HCT116 (cell line): ENCODE measurements at regions not wholly inside any gene's neighbourhood (a gene's known extent, or its start where the extent isn't known, plus 50 kb on each side); places are given as distances from the start of the nearest gene placed in this dataset.

Source experiments
- ATAC-seq: fragments of 200-7000 bp; cut with Tn5 transposase; 2 replicates; pipeline ENCODE4 v1.9.1; 2020; ENCODE audit warnings: mild to moderate bottlenecking, moderate library complexity
- BruUV-seq: library from RNA; stranded (reverse); fragments of 400-500 nt; replicated peaks from 2 replicates; lab custom pipeline; 2021; lab: Mats Ljungman, UMichigan
- CTCF ChIA-PET: fragments of 300-600 bp; sonication (Branson Sonifier 250); formaldehyde crosslinking; loops from one replicate; lab custom pipeline; 2021; ENCODE audit warnings: antibody characterized with exemption; lab: Charles Lee
- POLR2A ChIA-PET: fragments of 300-600, 350-600 bp; sonication (Branson Sonifier 250); formaldehyde crosslinking; loops from one replicate; lab custom pipeline; 2021; ENCODE audit warnings: antibody characterized with exemption; lab: Charles Lee
- RAD21 ChIA-PET, 2 experiments: fragments of 300-600 bp; sonication (Branson Sonifier 250); formaldehyde crosslinking; loops; one replicate each; lab custom pipeline; 2023; ENCODE audit warnings: low total read pairs in 2 of 2; ENCODE audit not compliant: uncharacterized antibody in 2 of 2, unreplicated experiment in 2 of 2, low non-redundant PET in 1 of 2; lab: Charles Lee
- DNase-seq: peaks from one replicate; pipeline ENCODE4 v3.0.0-alpha.2; 2010; ENCODE audit warnings: low read depth, low spot score
- H2AFZ ChIP-seq: fragments of 200-600 bp; shearing (Covaris generic), sonication (generic); 2 replicates; pipeline ENCODE4 v1.6.1; 2017; ENCODE audit warnings: low read depth, mixed run types, mixed read lengths, antibody characterized with exemption, low read length; ENCODE audit not compliant: poor library complexity, severe bottlenecking
- H3K27ac ChIP-seq: 2 replicates; pipeline ENCODE4 v1.5.1; 2012; ENCODE audit warnings: low read depth, low read length
- H3K27me3 ChIP-seq: fragments of 200-600 bp; sonication (generic); 2 replicates; pipeline ENCODE4 v1.6.1; 2016; ENCODE audit warnings: mixed run types, low read length, mixed read lengths; ENCODE audit not compliant: insufficient read depth
- H3K36me3 ChIP-seq, 2 experiments: fragments of 200-500 bp in 1 of 2; fragments of 200-600 bp in 1 of 2; sonication (Bioruptor generic) in 1 of 2; sonication (generic) in 1 of 2; 2 replicates each; pipeline versions ENCODE4 v1.5.1 to v1.6.1; 2014 to 2016; ENCODE audit warnings: low read length in 2 of 2, inconsistent platforms in 1 of 2, mixed read lengths in 1 of 2, mixed run types in 1 of 2; ENCODE audit not compliant: insufficient read depth in 2 of 2, control insufficient read depth in 1 of 2
- H3K4me1 ChIP-seq, 2 experiments: fragments of 200-600 bp in 1 of 2; sonication (generic) in 1 of 2; 2 replicates each; pipeline versions ENCODE4 v1.5.1 to v1.6.1; 2012 to 2017; ENCODE audit warnings: low read length in 2 of 2, inconsistent platforms in 1 of 2, mild to moderate bottlenecking in 1 of 2, mixed read lengths in 1 of 2, mixed run types in 1 of 2, moderate library complexity in 1 of 2; ENCODE audit not compliant: insufficient read depth in 2 of 2, control insufficient read depth in 1 of 2
- H3K4me2 ChIP-seq: fragments of 200-600 bp; sonication (generic); 2 replicates; pipeline ENCODE4 v1.6.1; 2017; ENCODE audit warnings: mixed run types, low read length, mixed read lengths
- H3K4me3 ChIP-seq, 2 experiments: fragments of 200-600 bp in 1 of 2; sonication (generic) in 1 of 2; replicated peaks in 1 of 2; 2 replicates each; pipeline ENCODE4 v1.5.1; 2011 to 2016; ENCODE audit warnings: low read length in 2 of 2, control low read depth in 1 of 2, low read depth in 1 of 2, mild to moderate bottlenecking in 1 of 2, mixed read lengths in 1 of 2, mixed run types in 1 of 2
- H3K79me2 ChIP-seq: fragments of 200-600 bp; sonication (generic); 2 replicates; pipeline ENCODE4 v1.6.1; 2017; ENCODE audit warnings: mild to moderate bottlenecking, mixed run types, low read length, moderate library complexity, mixed read lengths; ENCODE audit not compliant: insufficient read depth
- H3K9ac ChIP-seq: fragments of 200-600 bp; sonication (generic); 2 replicates; pipeline ENCODE4 v1.6.1; 2016; ENCODE audit warnings: low read length, mixed read lengths
- H3K9me2 ChIP-seq: fragments of 200-600 bp; sonication (generic), shearing (Covaris generic); 2 replicates; pipeline ENCODE4 v1.6.1; 2017; ENCODE audit warnings: mixed run types, mild to moderate bottlenecking, moderate library complexity; ENCODE audit not compliant: insufficient read depth
- H3K9me3 ChIP-seq, 2 experiments: fragments of 200-500 bp in 1 of 2; fragments of 200-600 bp in 1 of 2; sonication (Bioruptor generic) in 1 of 2; sonication (generic) in 1 of 2; 2 replicates each; pipeline ENCODE4 v1.6.1; 2014 to 2017; ENCODE audit warnings: low read length in 2 of 2, mixed read lengths in 2 of 2, inconsistent platforms in 1 of 2, low read depth in 1 of 2, mild to moderate bottlenecking in 1 of 2, mixed run types in 1 of 2, moderate library complexity in 1 of 2; ENCODE audit not compliant: control insufficient read depth in 1 of 2, insufficient read depth in 1 of 2
- H4K20me1 ChIP-seq: fragments of 200-600 bp; sonication (generic), shearing (Covaris generic); 2 replicates; pipeline ENCODE4 v1.6.1; 2017; ENCODE audit warnings: mixed run types, mild to moderate bottlenecking, moderate library complexity; ENCODE audit not compliant: insufficient read depth
- CEBPB ChIP-seq: IDR thresholded peaks from 2 replicates; pipeline ENCODE4 v1.6.1; 2012; ENCODE audit warnings: low read depth
- EGR1 ChIP-seq: IDR thresholded peaks from 2 replicates; pipeline ENCODE4 v1.6.1; 2012; ENCODE audit warnings: low read depth
- ELF1 ChIP-seq: IDR thresholded peaks from 2 replicates; pipeline ENCODE4 v1.6.1; 2012; ENCODE audit warnings: low read depth, borderline replicate concordance
- EZH2phosphoT487 ChIP-seq: fragments of 200-600 bp; IDR thresholded peaks from 2 replicates; pipeline ENCODE4 v1.6.1; 2018; ENCODE audit warnings: antibody characterized with exemption, borderline replicate concordance
- FOSL1 ChIP-seq: IDR thresholded peaks from 2 replicates; pipeline ENCODE4 v1.6.1; 2012; ENCODE audit warnings: low read depth
- RAD21 ChIP-seq: IDR thresholded peaks from 2 replicates; pipeline ENCODE4 v1.6.1; 2012; ENCODE audit warnings: low read depth, mild to moderate bottlenecking
- SIN3A ChIP-seq: IDR thresholded peaks from 2 replicates; pipeline ENCODE4 v1.6.1; 2012; ENCODE audit warnings: low read depth
- SP1 ChIP-seq: IDR thresholded peaks from 2 replicates; pipeline ENCODE4 v1.6.1; 2012; ENCODE audit warnings: low read depth
- SRF ChIP-seq: IDR thresholded peaks from 2 replicates; pipeline ENCODE4 v1.6.1; 2012; ENCODE audit warnings: low read depth
- TCF7L2 ChIP-seq: IDR thresholded peaks from 2 replicates; pipeline ENCODE4 v1.7.0; 2011; ENCODE audit warnings: borderline replicate concordance, inconsistent platforms; ENCODE audit not compliant: insufficient read depth, insufficient read length; ENCODE audit errors: extremely low read depth
- ZBTB33 ChIP-seq: IDR thresholded peaks from 2 replicates; pipeline ENCODE4 v1.6.1; 2011; ENCODE audit warnings: mild to moderate bottlenecking, low read length, moderate library complexity; ENCODE audit not compliant: insufficient replicate concordance; ENCODE audit errors: extremely low read depth
- ZFX ChIP-seq: fragments of 450-650 bp; IDR thresholded peaks from 2 replicates; pipeline ENCODE4 v1.6.1; 2017
- ZNF274 ChIP-seq: fragments of 200-500 bp; sonication (Bioruptor generic); IDR thresholded peaks from 2 replicates; pipeline ENCODE4 v1.6.1; 2014; ENCODE audit warnings: mild to moderate bottlenecking, low read depth, low read length, inconsistent platforms
- intact Hi-C: fragments of 100-400 bp; cut with micrococcal nuclease; formaldehyde crosslinking; loops from 2 replicates; pipeline ENCODE4 v1.10.0; 2022

GRCh38 chr2:220574038-220574437 is 946.6 kb downstream of the SLC4A3 start:
- Histone ChIP-seq H3K27me3 (no peaks in the 10 kb centered on the region), H3K4me3 (no peak overlapping the region), H3K27ac (no peak overlapping the region), H4K20me1 (no peaks in the 10 kb centered on the region), H3K79me2 (no peaks in the 10 kb centered on the region), H3K9me3 (no peaks in the 10 kb centered on the region), H3K36me3 (no peaks in the 10 kb centered on the region), H3K9me2 (no peaks in the 10 kb centered on the region), H3K4me1 (no peaks in the 10 kb centered on the region), H3K9ac (no peak overlapping the region), H3K4me2 (no peak overlapping the region), H2AFZ (no peak overlapping the region)
- TF ChIP-seq EGR1 (no peak), TCF7L2 (no peak)
- POLR2A ChIA-PET: no interaction called here
- no peak for DNase-seq
- ATAC-seq: no peak
- intact Hi-C loops: no loop called here
- RAD21 ChIA-PET: no interaction called here
- no TSS peak for BruUV-seq
- CTCF ChIA-PET: no interaction called here

- Histone ChIP-seq H2AFZ (no peak overlapping the region), H3K79me2 (no peaks in the 10 kb centered on the region), H3K27ac (no peak overlapping the region), H3K9me2 (no peaks in the 10 kb centered on the region), H3K9me3 (no peaks in the 10 kb centered on the region), H3K27me3 (no peaks in the 10 kb centered on the region), H3K9ac (no peak overlapping the region), H3K4me1 (no peaks in the 10 kb centered on the region), H3K4me2 (no peak overlapping the region), H4K20me1 (no peaks in the 10 kb centered on the region), H3K4me3 (no peak overlapping the region), H3K36me3 (no peaks in the 10 kb centered on the region)
- RAD21 ChIA-PET: no interaction called here
- BruUV-seq: no TSS peak
- TF ChIP-seq ELF1 (no peak), ZFX (no peak)
- POLR2A ChIA-PET: no interaction called here
- CTCF ChIA-PET: no interaction called here
- DNase-seq: no peak
- intact Hi-C loops: no loop called here
- no peak for ATAC-seq
Observed at GRCh38 chr2:220575963-220576362, 948.5 kb downstream of the SLC4A3 start.

GRCh38 chr2:220579452-220579851 is 952.0 kb downstream of the SLC4A3 start:
- intact Hi-C loops: no loop called here
- no peak for DNase-seq
- H3K4me3 ChIP-seq: no peak overlapping the region
- H3K4me1 ChIP-seq: no peaks in the 10 kb centered on the region
- H3K9me3 ChIP-seq: no peaks in the 10 kb centered on the region
- H3K9me2 ChIP-seq: no peaks in the 10 kb centered on the region
- H3K27ac ChIP-seq: no peak overlapping the region
- H3K79me2 ChIP-seq: no peaks in the 10 kb centered on the region
- H3K27me3 ChIP-seq: no peaks in the 10 kb centered on the region
- H3K9ac ChIP-seq: no peak overlapping the region
- no peaks in the 10 kb centered on the region for H3K36me3 ChIP-seq
- H4K20me1 ChIP-seq: no peaks in the 10 kb centered on the region
- ChIA-PET RAD21 (no interaction called here), POLR2A (no interaction called here), CTCF (no interaction called here)
- H2AFZ ChIP-seq: no peak overlapping the region
- H3K4me2 ChIP-seq: no peak overlapping the region
- ATAC-seq: no peak
- BruUV-seq: no TSS peak
- TF ChIP-seq ELF1 (no peak), SIN3A (no peak), EZH2phosphoT487 (no peak), FOSL1 (no peak), ZNF274 (no peak), CEBPB (no peak), SRF (no peak), ZBTB33 (no peak), TCF7L2 (no peak), RAD21 (no peak), SP1 (no peak)
